ENCODE measurements at regions not wholly inside any gene's neighbourhood (a gene's known extent, or its start where the extent isn't known, plus 50 kb on each side); places are given as distances from the start of the nearest gene placed in this dataset.
A peak's percentile ranks its signal among the peaks of the same experiment; 100 is the strongest.

DNA sequence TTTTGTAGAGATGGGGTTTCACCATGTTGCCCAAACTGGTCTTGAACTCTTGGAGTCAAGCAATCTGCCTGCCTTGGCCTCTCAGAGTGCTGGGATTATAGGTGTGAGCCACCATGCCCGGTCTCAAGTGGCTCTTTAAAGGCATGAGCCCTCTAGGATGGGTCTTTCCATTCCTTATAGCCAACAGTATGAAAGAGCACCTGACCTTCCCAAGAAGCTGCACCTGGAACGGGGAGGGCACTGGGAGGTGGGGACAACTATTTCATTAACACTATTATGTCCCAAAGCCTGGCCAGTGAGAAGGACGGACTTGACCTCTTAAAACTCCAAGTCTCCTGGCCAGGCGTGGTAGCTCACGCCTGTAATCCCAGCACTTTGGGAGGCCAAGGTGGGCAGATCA, 149.7 kb downstream of the ZFP36L2 start:
- Histone ChIP-seq H3K4me3 (no peak overlapping the region), H3K27ac (peak overlapping the region in 7 of 10 donors; percentile 70 to 95 (median 83)), H3K27me3 (no peaks in the 10 kb centered on the region), H3K9me3 (no peaks in the 10 kb centered on the region), H3K4me1 (peaks cover 31 to 73% (median 48%) of the 10 kb centered on the region in 9 donors), H3K36me3 (no peaks in the 10 kb centered on the region)
- 96% methylated on average over 5 of the region's 5 CpGs for WGBS, 2 donors
- DNase-seq, result no peak
- no peak for ATAC-seq
- intact Hi-C loops (cut with DNase I), result no loop called here
- TF ChIP-seq, protein P1, sequence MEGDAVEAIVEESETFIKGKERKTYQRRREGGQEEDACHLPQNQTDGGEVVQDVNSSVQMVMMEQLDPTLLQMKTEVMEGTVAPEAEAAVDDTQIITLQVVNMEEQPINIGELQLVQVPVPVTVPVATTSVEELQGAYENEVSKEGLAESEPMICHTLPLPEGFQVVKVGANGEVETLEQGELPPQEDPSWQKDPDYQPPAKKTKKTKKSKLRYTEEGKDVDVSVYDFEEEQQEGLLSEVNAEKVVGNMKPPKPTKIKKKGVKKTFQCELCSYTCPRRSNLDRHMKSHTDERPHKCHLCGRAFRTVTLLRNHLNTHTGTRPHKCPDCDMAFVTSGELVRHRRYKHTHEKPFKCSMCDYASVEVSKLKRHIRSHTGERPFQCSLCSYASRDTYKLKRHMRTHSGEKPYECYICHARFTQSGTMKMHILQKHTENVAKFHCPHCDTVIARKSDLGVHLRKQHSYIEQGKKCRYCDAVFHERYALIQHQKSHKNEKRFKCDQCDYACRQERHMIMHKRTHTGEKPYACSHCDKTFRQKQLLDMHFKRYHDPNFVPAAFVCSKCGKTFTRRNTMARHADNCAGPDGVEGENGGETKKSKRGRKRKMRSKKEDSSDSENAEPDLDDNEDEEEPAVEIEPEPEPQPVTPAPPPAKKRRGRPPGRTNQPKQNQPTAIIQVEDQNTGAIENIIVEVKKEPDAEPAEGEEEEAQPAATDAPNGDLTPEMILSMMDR (IDR thresholded peaks at IDR 0.05), result no peak

DNA sequence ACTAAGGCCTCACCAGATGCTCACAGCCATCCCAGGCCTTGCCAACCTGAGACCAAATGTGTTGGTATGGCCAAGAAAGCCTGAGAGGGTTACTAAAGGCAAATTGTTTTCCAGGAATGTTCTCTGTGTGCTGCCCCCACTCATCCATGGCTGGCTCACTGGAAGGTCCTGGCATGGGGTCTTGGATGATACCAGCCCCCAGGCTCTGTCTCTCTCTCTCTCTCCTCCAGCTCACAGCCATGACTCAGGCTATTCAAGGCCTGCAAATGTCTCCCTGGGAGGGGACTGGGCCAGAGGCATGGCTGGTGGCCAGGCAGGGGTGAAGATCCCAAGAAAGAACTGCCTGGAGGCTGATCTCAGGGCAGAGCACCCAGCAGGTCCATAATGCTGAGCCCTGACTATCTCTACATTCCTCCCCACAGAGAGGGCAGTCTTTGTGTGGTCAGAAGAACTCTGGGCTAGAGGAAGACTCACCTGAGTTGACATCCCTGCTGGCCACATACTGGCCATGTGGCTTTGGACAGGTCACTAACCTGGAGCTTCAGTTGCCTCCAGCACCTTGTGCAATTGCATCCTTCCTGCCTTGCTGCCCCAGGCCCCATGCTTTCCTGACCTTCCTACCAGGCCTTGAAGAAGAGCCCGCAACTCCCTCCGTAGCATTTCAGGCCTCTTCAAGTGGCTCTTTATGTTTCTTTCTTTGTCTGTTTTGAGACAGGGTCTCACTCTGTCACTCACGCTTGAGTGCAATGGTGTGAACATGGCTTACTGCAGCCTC, 150.4 kb downstream of the ZFP36L2 start:
- no peaks in the 10 kb centered on the region for H3K36me3 ChIP-seq
- TF ChIP-seq, protein P1 (IDR thresholded peaks at IDR 0.05), result no peak
- peak in 2 of 8 donors; percentile 11 to 41 for ATAC-seq
- no peaks in the 10 kb centered on the region for H3K27me3 ChIP-seq
- peaks cover 37 to 73% (median 52%) of the 10 kb centered on the region in 9 donors for H3K4me1 ChIP-seq
- no peak overlapping the region for H3K4me3 ChIP-seq
- H3K9me3 ChIP-seq, result no peaks in the 10 kb centered on the region
- 96 to 97% methylated on average over 3 of the region's 3 CpGs for WGBS, 2 donors
- no peak for DNase-seq
- peak overlapping the region; percentile 44 to 95 (median 75) for H3K27ac ChIP-seq
- intact Hi-C loops (cut with DNase I), result no loop called here

DNA sequence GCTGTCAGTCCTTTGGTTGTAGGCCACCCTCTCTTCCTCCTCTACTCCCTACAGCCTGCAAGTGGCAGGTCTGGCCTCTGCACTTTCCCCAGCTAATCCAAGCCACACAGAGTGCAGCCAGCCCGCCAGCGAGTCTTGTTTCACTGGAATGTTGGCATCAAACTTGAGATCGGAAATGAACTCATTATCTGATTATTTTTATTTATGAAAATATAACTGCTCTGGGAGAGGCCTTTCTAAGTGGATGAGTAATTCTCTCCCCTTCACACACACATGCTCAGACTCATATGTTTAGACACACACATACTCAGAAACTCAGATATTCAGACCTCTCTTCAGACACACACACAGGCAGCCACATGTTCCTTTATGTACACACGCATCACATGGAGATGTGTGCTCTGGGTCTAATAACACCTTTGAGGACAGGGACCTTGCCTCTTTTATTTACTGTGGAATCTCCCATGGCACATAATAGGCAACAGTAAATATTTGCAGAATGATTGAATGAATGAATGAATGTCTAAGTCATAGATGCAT, 151.3 kb downstream of the ZFP36L2 start:
- Histone ChIP-seq H3K36me3 (no peaks in the 10 kb centered on the region), H3K4me3 (no peak overlapping the region), H3K27ac (peak overlapping the region; percentile 44 to 95 (median 75)), H3K9me3 (no peaks in the 10 kb centered on the region), H3K4me1 (peaks cover 46 to 77% (median 59%) of the 10 kb centered on the region in 9 donors), H3K27me3 (no peaks in the 10 kb centered on the region)
- peak; percentile 76 to 83 for DNase-seq
- TF ChIP-seq, protein P1 (IDR thresholded peaks at IDR 0.05), result peak in 3 of 9 donors; percentile 24 to 43 (median 25)
- 22 to 36% methylated on average over 4 of the region's 4 CpGs for WGBS, 2 donors
- ATAC-seq, result peak; percentile 72 to 80 (median 78)
- intact Hi-C loops (cut with DNase I), result no loop called here

DNA sequence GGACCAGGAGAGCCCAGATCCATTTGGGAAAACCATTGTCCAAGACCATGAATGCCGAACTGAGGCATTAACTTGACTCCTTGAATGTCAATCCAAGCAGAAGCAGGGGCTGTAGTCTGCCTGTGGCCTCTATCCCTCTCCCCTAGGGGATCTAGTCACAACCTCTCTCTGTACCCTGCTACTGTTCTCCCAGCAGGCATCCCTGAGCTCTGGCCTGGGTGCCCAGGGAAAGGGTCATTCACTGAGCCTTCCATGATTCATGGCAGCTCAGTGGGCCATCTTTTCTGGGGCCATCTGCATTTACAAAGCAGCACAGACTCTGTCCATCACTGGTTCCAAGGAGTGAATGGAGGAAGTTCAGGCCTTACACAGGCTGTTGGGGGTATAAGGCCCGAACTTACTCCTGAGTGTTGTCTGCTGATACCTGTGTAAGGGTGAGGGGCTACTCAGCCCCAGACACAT, 151.8 kb downstream of the ZFP36L2 start:
- Histone ChIP-seq H3K27me3 (no peaks in the 10 kb centered on the region), H3K36me3 (no peaks in the 10 kb centered on the region), H3K4me3 (no peak overlapping the region), H3K4me1 (peaks cover 51 to 82% (median 60%) of the 10 kb centered on the region in 9 donors), H3K9me3 (no peaks in the 10 kb centered on the region), H3K27ac (peak overlapping the region; percentile 44 to 95 (median 75))
- TF ChIP-seq, protein P1 (IDR thresholded peaks at IDR 0.05), result no peak
- no peak for ATAC-seq
- no peak for DNase-seq
- 75 to 76% methylated on average over 2 of the region's 2 CpGs for WGBS, 2 donors
- intact Hi-C loops (cut with DNase I), result loop anchor here in 1 of 10 donors (5.0 kb wide), 3 partner anchors 42 to 153 kb away; partner anchors contain the start of gene ZFP36L2

Measured in heart right ventricle (tissue), 16 donors.